ENCODE measurements at regions not wholly inside any gene's neighbourhood (a gene's known extent, or its start where the extent isn't known, plus 50 kb on each side); places are given as distances from the start of the nearest gene placed in this dataset.

DNA sequence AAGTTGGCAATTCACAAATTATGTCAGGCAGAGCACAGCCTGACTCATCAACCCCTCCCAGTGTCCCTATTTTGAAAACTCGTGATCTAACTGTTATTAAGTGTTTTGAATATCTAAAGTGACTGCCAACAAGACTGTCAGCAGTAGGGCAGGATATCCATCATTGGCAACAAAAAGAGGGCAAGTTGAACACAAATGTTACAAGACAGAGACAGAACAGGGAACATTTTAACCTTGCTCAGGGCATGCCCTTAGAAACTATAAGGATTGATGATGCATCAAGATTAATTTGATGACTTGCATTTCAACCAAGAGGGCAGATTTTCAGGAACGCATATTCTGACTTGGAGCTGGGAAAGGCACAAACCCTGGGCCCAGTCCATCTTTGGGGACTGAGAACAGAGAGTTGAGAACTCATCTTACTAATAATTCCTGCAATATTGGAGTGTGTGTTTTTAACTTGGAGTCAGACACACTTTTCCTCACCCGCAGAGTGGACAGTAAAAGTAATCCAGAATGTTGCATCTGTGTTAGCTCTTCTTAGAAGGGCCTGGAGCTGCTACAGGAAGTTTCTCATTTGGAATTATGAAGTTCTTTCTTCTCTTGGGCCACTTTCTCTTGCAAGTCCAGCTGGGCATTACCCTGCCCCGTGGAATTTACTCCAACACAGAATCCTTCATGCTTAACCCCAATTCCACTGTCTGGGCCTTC lies 317.2 kb downstream of the LTN1 start:
- TF ChIP-seq, protein P1, sequence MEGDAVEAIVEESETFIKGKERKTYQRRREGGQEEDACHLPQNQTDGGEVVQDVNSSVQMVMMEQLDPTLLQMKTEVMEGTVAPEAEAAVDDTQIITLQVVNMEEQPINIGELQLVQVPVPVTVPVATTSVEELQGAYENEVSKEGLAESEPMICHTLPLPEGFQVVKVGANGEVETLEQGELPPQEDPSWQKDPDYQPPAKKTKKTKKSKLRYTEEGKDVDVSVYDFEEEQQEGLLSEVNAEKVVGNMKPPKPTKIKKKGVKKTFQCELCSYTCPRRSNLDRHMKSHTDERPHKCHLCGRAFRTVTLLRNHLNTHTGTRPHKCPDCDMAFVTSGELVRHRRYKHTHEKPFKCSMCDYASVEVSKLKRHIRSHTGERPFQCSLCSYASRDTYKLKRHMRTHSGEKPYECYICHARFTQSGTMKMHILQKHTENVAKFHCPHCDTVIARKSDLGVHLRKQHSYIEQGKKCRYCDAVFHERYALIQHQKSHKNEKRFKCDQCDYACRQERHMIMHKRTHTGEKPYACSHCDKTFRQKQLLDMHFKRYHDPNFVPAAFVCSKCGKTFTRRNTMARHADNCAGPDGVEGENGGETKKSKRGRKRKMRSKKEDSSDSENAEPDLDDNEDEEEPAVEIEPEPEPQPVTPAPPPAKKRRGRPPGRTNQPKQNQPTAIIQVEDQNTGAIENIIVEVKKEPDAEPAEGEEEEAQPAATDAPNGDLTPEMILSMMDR (IDR thresholded peaks at IDR 0.05), result no peak
- no peak for TF ChIP-seq POLR2A (IDR thresholded peaks at IDR 0.05)
